ENCODE measurements at regions not wholly inside any gene's neighbourhood (a gene's known extent, or its start where the extent isn't known, plus 50 kb on each side); places are given as distances from the start of the nearest gene placed in this dataset.
"Not testable (repeated sequence)": the region's sequence is repeated elsewhere in the genome, so short reads cannot be mapped to it uniquely, and the experiment has no call there.

GRCh38 chr2:131682945-131683330, 155.2 kb downstream of the CCDC74A start:
- peaks cover 20% of the 10 kb centered on the region for H3K79me2 ChIP-seq (ENCODE audit: control insufficient read depth, insufficient read depth, low read length)
- not testable (repeated sequence) for FAIRE-seq; H3K36me3 ChIP-seq (ENCODE audit: control insufficient read depth in 2 of 2, insufficient read depth in 2 of 2, low read length in 1 of 2); H4K20me1 ChIP-seq (ENCODE audit: control insufficient read depth, insufficient read depth); H3K9me3 ChIP-seq (replicated peaks; ENCODE audit: control insufficient read depth, insufficient read depth, low read length); H3K27me3 ChIP-seq (replicated peaks in 1 of 2; ENCODE audit: control insufficient read depth in 2 of 2, insufficient read depth in 2 of 2, low read length in 1 of 2); DNase-seq (ENCODE audit: low read depth, low spot score); H3K4me1 ChIP-seq (ENCODE audit: control insufficient read depth, insufficient read depth, low read length); BruUV-seq (replicated peaks)
- POLR2A ChIA-PET, result interaction anchor here (0.6 to 1.1 kb wide), 2 partner anchors 154 to 1296 kb away, joined by 4 to 5 read pairs; no protein-coding TSS in a partner anchor
- TF ChIP-seq YY1 (IDR thresholded peaks at IDR 0.05; ENCODE audit: low read depth, low read length), result 0 out of 2 replicates have a peak, but pooled peaks have one; percentile 40
- peak; percentile 67; the same call in 1 of the 2 replicates for TF ChIP-seq ZBTB33 (IDR thresholded peaks at IDR 0.05)
- peak overlapping the region; percentile 88 for H3K4me3 ChIP-seq
- SMC1A ChIA-PET (ENCODE audit: uncharacterized antibody, unreplicated experiment), result interaction anchor here (0.7 to 2.8 kb wide), 4 partner anchors 8 to 1341 kb away, joined by 3 to 9 read pairs (median 5); partner anchors contain the start of gene IMP4
- in situ Hi-C loops (cut with MboI) (loop anchor here (25.0 kb wide), 1 partner anchor 454 kb away; no protein-coding TSS in a partner anchor), intact Hi-C loops (cut with micrococcal nuclease; ENCODE audit: unreplicated experiment) (loop anchor here (2.0 to 5.0 kb wide), 2 partner anchors 49 to 1346 kb away; no protein-coding TSS in a partner anchor)
- peak overlapping the region; percentile 97 for H2AFZ ChIP-seq (ENCODE audit: control insufficient read depth, low read depth, low read length)
- H3K9ac ChIP-seq (ENCODE audit: control insufficient read depth, insufficient read depth, low read length), result peak overlapping the region; percentile 72
- 0% methylated on average over 9 of the region's 9 CpGs for WGBS (ENCODE audit: insufficient coverage, insufficient replicate concordance, low lambda C conversion rate, missing lambda C conversion rate)
- RAD21 ChIA-PET (ENCODE audit: unreplicated experiment), result interaction anchor here (2.1 to 2.9 kb wide), 2 partner anchors 11 to 118 kb away, joined by 15 to 16 read pairs; no protein-coding TSS in a partner anchor
- H3K4me2 ChIP-seq (ENCODE audit: control insufficient read depth, insufficient read depth), result peak overlapping the region; percentile 58
- peak; percentile 68 for ATAC-seq
- H3K27ac ChIP-seq (ENCODE audit: control insufficient read depth, insufficient read depth), result peak overlapping the region; percentile 62
- CTCF ChIA-PET, result interaction anchor here (0.7 to 2.3 kb wide), 7 partner anchors 10 to 270 kb away, joined by 3 to 36 read pairs (median 5); no protein-coding TSS in a partner anchor

- intact Hi-C loops (cut with micrococcal nuclease; ENCODE audit: unreplicated experiment) (loop anchor here (5.0 kb wide), 1 partner anchor 48 kb away; no protein-coding TSS in a partner anchor), in situ Hi-C loops (cut with MboI) (loop anchor here (25.0 kb wide), 1 partner anchor 453 kb away; no protein-coding TSS in a partner anchor)
- Histone ChIP-seq H3K4me2 (ENCODE audit: control insufficient read depth, insufficient read depth) (peak overlapping the region; percentile 25; the same call in 1 of the 2 replicates), H3K4me3 (peak overlapping the region; percentile 21; the same call in 1 of the 2 replicates), H3K79me2 (ENCODE audit: control insufficient read depth, insufficient read depth, low read length) (peaks cover 20% of the 10 kb centered on the region)
- WGBS (ENCODE audit: insufficient coverage, insufficient replicate concordance, low lambda C conversion rate, missing lambda C conversion rate), result 77% methylated on average over 4 of the region's 4 CpGs
- ATAC-seq; H3K36me3 ChIP-seq (ENCODE audit: control insufficient read depth in 2 of 2, insufficient read depth in 2 of 2, low read length in 1 of 2); H3K27ac ChIP-seq (ENCODE audit: control insufficient read depth, insufficient read depth); FAIRE-seq; H4K20me1 ChIP-seq (ENCODE audit: control insufficient read depth, insufficient read depth); H3K27me3 ChIP-seq (replicated peaks in 1 of 2; ENCODE audit: control insufficient read depth in 2 of 2, insufficient read depth in 2 of 2, low read length in 1 of 2); H3K9ac ChIP-seq (ENCODE audit: control insufficient read depth, insufficient read depth, low read length); H3K4me1 ChIP-seq (ENCODE audit: control insufficient read depth, insufficient read depth, low read length); H3K9me3 ChIP-seq (replicated peaks; ENCODE audit: control insufficient read depth, insufficient read depth, low read length); POLR2A ChIA-PET; H2AFZ ChIP-seq (ENCODE audit: control insufficient read depth, low read depth, low read length); DNase-seq (ENCODE audit: low read depth, low spot score): not testable (repeated sequence)
- ChIA-PET RAD21 (ENCODE audit: unreplicated experiment) (interaction anchor here (0.9 kb wide), 1 partner anchor 117 kb away, joined by 4 read pairs; no protein-coding TSS in a partner anchor), SMC1A (ENCODE audit: uncharacterized antibody, unreplicated experiment) (interaction anchor here (1.5 kb wide), 2 partner anchors 12 to 117 kb away, joined by 3 to 4 read pairs; no protein-coding TSS in a partner anchor), CTCF (interaction anchor here (3.2 kb wide), 1 partner anchor 12 kb away, joined by 21 read pairs; no protein-coding TSS in a partner anchor)
- TSS peak; percentile 20 for BruUV-seq (replicated peaks)
These were observed 157.1 kb downstream of the CCDC74A start for GRCh38 chr2:131684631-131685316.
